Fibroblast of mammary gland (primary cell): ENCODE measurements at regions not wholly inside any gene's neighbourhood (a gene's known extent, or its start where the extent isn't known, plus 50 kb on each side); places are given as distances from the start of the nearest gene placed in this dataset.
A peak's percentile ranks its signal among the peaks of the same experiment; 100 is the strongest.

Experiments
- DNase-seq: peaks from one replicate; pipeline ENCODE4 v3.0.0-alpha.2; 2010; ENCODE audit warnings: low read depth
- H3K4me3 ChIP-seq: 2 replicates; pipeline ENCODE4 v1.5.1; 2011; ENCODE audit warnings: low read depth, mild to moderate bottlenecking, low read length, moderate library complexity; ENCODE audit not compliant: control insufficient read depth
- TF ChIP-seq, protein P1 (sequence below): conservative IDR thresholded peaks from 2 replicates; pipeline ENCODE4 v1.5.1; 2011; ENCODE audit warnings: low read depth, low read length, inconsistent platforms; ENCODE audit not compliant: control insufficient read depth, insufficient read depth

DNA sequence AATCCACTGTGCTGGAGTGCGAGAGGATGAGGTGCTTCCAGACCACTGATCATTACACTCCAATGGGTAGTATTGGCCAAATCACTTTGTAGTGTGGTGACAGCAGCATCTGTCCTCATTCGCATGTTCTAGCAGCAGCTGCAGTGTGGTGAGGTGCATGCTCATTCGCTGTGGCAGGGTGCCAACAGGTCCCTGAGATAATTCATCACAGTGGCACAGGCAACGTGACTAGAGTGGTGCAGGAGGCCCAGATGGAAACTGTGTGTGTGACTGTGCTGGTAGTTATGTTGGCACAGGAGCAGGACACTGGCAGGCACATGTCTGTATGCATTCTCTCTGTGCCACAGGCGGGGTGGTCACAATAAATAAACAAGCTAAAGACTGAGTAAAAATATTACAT is 329.5 kb upstream of the SYT4 start:
- no peak overlapping the region for H3K4me3 ChIP-seq
- no peak for DNase-seq
- TF ChIP-seq, protein P1, sequence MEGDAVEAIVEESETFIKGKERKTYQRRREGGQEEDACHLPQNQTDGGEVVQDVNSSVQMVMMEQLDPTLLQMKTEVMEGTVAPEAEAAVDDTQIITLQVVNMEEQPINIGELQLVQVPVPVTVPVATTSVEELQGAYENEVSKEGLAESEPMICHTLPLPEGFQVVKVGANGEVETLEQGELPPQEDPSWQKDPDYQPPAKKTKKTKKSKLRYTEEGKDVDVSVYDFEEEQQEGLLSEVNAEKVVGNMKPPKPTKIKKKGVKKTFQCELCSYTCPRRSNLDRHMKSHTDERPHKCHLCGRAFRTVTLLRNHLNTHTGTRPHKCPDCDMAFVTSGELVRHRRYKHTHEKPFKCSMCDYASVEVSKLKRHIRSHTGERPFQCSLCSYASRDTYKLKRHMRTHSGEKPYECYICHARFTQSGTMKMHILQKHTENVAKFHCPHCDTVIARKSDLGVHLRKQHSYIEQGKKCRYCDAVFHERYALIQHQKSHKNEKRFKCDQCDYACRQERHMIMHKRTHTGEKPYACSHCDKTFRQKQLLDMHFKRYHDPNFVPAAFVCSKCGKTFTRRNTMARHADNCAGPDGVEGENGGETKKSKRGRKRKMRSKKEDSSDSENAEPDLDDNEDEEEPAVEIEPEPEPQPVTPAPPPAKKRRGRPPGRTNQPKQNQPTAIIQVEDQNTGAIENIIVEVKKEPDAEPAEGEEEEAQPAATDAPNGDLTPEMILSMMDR = no peak

DNA sequence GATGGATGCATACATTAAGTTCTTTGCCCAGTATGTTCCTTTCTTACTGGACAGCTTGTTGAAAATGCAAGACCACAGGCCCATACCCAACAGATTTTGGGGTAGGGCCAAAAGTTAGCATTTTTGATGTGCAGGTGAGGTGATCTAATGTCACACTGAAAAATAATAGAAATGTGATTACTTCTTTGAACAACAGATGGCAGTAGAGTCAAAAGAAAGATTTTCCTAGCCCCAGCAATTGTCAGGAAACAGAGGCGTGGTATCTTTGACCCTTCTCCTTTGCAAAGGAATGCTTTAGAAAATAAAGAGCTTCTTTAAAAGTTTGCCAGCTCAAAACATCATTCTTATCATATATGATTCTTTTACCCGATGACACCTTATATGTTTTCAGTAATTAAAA is 343.6 kb upstream of the SYT4 start:
- TF ChIP-seq, protein P1 = peak; percentile 44
- no peak overlapping the region for H3K4me3 ChIP-seq
- DNase-seq = peak; percentile 37

DNA sequence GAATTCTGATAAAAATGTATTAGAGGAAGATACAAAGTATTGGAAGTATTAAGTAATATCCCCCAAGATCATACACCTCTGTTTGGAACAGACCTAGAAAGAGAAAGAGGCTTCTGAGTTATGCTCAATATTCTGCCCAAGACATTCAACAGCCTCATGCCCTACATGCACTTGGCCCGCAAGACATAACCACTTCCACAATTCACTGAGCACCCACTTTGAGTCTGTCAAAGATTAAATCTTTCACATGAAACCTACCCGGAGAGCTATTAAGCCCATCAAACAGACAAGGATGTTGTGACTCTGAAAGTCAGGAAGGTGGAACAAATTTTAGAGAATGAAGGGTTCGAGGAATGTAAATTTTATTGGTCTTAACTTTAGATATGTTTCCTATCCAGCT is 344.7 kb upstream of the SYT4 start:
- DNase-seq = no peak
- TF ChIP-seq, protein P1 = no peak
- H3K4me3 ChIP-seq = no peak overlapping the region

DNA sequence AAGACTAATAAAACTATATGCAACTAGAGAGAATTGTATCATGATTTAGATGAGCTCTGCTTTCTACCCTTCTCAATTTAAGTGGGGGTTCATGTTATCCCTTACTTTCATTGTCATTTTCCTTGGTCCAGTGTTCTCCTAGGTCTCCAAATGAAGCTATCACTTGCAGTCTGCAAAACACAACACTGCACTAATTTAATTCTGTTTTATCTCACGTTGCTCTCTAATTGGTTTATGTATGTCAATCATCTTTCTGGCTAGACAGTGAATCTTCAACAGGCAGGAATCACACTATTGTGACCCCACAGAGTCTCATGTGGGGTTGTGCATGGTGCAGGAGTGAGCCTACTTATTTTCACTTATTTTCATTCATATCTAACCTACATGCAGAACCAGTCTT is 348.3 kb upstream of the SYT4 start:
- TF ChIP-seq, protein P1 = no peak
- DNase-seq = no peak
- H3K4me3 ChIP-seq = no peak overlapping the region

DNA sequence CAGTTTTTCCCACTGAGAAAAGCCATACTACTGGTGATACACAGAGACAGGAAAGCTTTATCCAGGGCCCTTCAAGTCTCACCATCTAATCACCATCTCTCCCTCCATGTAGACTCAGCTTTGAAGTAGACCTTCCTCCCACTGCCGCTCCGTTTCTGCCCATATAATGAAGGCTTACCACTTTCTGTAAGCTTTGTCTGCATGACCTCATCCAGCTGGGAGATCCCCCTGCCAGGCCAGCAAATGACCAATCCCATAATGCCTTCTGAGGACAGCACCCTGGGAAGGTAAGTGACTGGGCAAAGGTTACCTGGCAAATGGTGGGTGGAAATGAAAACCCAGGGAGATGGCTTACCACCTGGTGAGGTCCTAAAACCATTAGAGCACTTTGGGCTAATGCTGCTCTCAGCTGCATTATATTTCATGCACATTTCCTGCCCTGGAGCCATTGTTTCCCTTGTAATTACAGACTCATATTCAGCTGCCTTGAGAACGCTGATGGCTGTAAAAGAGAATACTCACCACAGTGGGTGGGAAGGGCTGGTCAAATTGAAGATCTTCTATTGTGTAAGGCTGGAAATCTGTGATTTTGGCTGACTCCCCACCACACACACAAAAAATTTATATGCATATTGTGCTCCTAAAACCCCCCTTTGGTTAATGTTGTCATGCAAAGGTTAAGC is 350.7 kb upstream of the SYT4 start:
- TF ChIP-seq, protein P1 = no peak
- no peak for DNase-seq

DNA sequence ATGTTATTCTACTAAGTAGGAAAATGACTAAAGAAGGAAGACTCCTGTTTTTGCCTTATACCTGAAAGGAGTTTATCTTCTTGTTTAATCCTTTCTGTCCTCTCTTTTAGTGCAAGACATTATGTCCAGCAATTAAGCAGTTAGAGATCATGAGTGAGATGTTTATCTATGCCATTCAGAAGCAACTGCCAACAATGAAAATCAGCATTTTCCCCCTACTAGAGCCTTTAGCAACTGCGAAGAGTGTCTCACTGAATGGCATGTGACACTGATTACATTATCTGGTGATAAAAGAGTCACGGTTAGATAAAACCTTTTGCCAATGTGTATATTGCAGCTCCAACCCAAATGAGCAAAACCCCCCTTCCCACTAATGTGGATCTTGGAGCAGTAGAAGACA is 357.7 kb upstream of the SYT4 start:
- no peak for DNase-seq
- TF ChIP-seq, protein P1 = no peak
- no peak overlapping the region for H3K4me3 ChIP-seq

More for the DNA sequence above, 350.7 kb upstream of the SYT4 start:
- H3K4me3 ChIP-seq = no peak overlapping the region

DNA sequence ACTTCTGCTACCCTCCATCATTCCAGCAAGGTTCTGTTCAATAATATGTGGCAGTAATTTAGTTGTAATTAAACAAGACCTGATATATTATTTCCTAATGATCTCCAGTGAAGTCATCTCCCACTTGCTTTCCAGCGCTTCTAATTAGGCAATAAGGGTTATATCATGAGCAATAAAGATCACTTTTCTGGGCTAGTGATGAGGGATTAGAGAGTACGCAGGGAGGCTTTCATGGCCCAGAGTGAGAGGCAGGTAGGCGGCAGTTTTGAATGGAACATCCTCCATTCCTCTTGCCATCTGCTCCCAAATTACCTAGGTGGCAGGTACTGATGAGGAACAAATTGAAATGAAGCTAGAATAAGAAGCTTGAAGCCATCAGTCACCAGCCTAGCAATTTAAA is 358.1 kb upstream of the SYT4 start:
- no peak overlapping the region for H3K4me3 ChIP-seq
- TF ChIP-seq, protein P1 = no peak

More for the DNA sequence above, 358.1 kb upstream of the SYT4 start:
- no peak for DNase-seq
